ENCODE measurements at regions not wholly inside any gene's neighbourhood (a gene's known extent, or its start where the extent isn't known, plus 50 kb on each side); places are given as distances from the start of the nearest gene placed in this dataset.

- WGBS, 2 donors (ENCODE audit: extremely low coverage in 2 of 2, insufficient read length in 2 of 2, insufficient replicate concordance in 1 of 2), result no CpG with 5 or more reads among the region's 4 CpGs
Observed at GRCh38 chr20:6311841-6312655, 189.2 kb upstream of the FERMT1 start.

GRCh38 chr20:6311097-6311496 is 188.3 kb upstream of the FERMT1 start:
- no CpG with 5 or more reads among the region's 1 CpG for WGBS, 2 donors (ENCODE audit: extremely low coverage in 2 of 2, insufficient read length in 2 of 2, insufficient replicate concordance in 1 of 2)
- Histone ChIP-seq H2BK5ac (ENCODE audit: low read length) (no peak overlapping the region), H4K91ac (ENCODE audit: low read depth, low read length, poor library complexity) (no peak overlapping the region), H3K14ac (ENCODE audit: low read length) (no peak overlapping the region), H3K18ac (ENCODE audit: low read length) (no peak overlapping the region), H3K27me3 (ENCODE audit: control insufficient read depth in 3 of 3, insufficient read depth in 3 of 3, low read depth in 1 of 3, low read length in 3 of 3) (no peaks in the 10 kb centered on the region), H2BK120ac (ENCODE audit: low read depth, low read length) (no peak overlapping the region), H4K8ac (ENCODE audit: low read depth, low read length) (no peak overlapping the region), H3K79me1 (ENCODE audit: low read depth, low read length) (no peaks in the 10 kb centered on the region), H2AK5ac (ENCODE audit: low read depth, low read length) (no peak overlapping the region), H3K4me1 (ENCODE audit: control insufficient read depth in 2 of 2, insufficient read depth in 1 of 2, low read depth in 1 of 2, low read length in 2 of 2) (no peaks in the 10 kb centered on the region), H3K4me3 (ENCODE audit: low read length in 2 of 2) (no peak overlapping the region), H2AFZ (ENCODE audit: low read length) (no peak overlapping the region), H3K4ac (ENCODE audit: low read length) (no peak overlapping the region), H2BK12ac (ENCODE audit: low read length) (no peak overlapping the region), H3K36me3 (replicated peaks in 1 of 2; ENCODE audit: control insufficient read depth in 2 of 2, insufficient read depth in 2 of 2, low read length in 2 of 2) (no peaks in the 10 kb centered on the region), H3K4me2 (ENCODE audit: insufficient read depth, low read length, poor library complexity, severe bottlenecking) (no peak overlapping the region), H3K23ac (ENCODE audit: low read depth, low read length, poor library complexity) (no peak overlapping the region), H3K9me3 (replicated peaks in 1 of 2; ENCODE audit: control insufficient read depth in 2 of 2, insufficient read depth in 1 of 2, low read depth in 1 of 2, low read length in 2 of 2) (peaks cover 0 to 1% of the 10 kb centered on the region in 2 donors), H3K27ac (replicated peaks; ENCODE audit: low read length) (no peak overlapping the region), H3K9ac (ENCODE audit: low read depth, low read length, poor library complexity) (no peak overlapping the region), H2BK15ac (ENCODE audit: low read length) (no peak overlapping the region)
- no peak for DNase-seq (ENCODE audit: low spot score)

More at GRCh38 chr20:6311841-6312655, 189.2 kb upstream of the FERMT1 start:
- Histone ChIP-seq H2BK12ac (ENCODE audit: low read length) (no peak overlapping the region), H2BK120ac (ENCODE audit: low read depth, low read length) (no peak overlapping the region), H3K4me3 (ENCODE audit: low read length in 2 of 2) (no peak overlapping the region), H3K79me1 (ENCODE audit: low read depth, low read length) (no peaks in the 10 kb centered on the region), H3K4me1 (ENCODE audit: control insufficient read depth in 2 of 2, insufficient read depth in 1 of 2, low read depth in 1 of 2, low read length in 2 of 2) (no peaks in the 10 kb centered on the region), H3K23ac (ENCODE audit: low read depth, low read length, poor library complexity) (no peak overlapping the region), H2AFZ (ENCODE audit: low read length) (no peak overlapping the region), H3K14ac (ENCODE audit: low read length) (no peak overlapping the region), H3K18ac (ENCODE audit: low read length) (peak overlapping the region; percentile 42), H4K91ac (ENCODE audit: low read depth, low read length, poor library complexity) (no peak overlapping the region), H3K4me2 (ENCODE audit: insufficient read depth, low read length, poor library complexity, severe bottlenecking) (no peak overlapping the region), H2BK15ac (ENCODE audit: low read length) (no peak overlapping the region), H3K36me3 (replicated peaks in 1 of 2; ENCODE audit: control insufficient read depth in 2 of 2, insufficient read depth in 2 of 2, low read length in 2 of 2) (no peaks in the 10 kb centered on the region), H3K27ac (replicated peaks; ENCODE audit: low read length) (no peak overlapping the region), H4K8ac (ENCODE audit: low read depth, low read length) (no peak overlapping the region), H3K27me3 (ENCODE audit: control insufficient read depth in 3 of 3, insufficient read depth in 3 of 3, low read depth in 1 of 3, low read length in 3 of 3) (no peaks in the 10 kb centered on the region), H3K4ac (ENCODE audit: low read length) (no peak overlapping the region), H3K9me3 (replicated peaks in 1 of 2; ENCODE audit: control insufficient read depth in 2 of 2, insufficient read depth in 1 of 2, low read depth in 1 of 2, low read length in 2 of 2) (peaks cover 0 to 1% of the 10 kb centered on the region in 2 donors), H2AK5ac (ENCODE audit: low read depth, low read length) (no peak overlapping the region), H2BK5ac (ENCODE audit: low read length) (no peak overlapping the region), H3K9ac (ENCODE audit: low read depth, low read length, poor library complexity) (no peak overlapping the region)
- no peak for DNase-seq (ENCODE audit: low spot score)

- Histone ChIP-seq H2AK5ac (ENCODE audit: low read depth, low read length) (no peak overlapping the region), H3K18ac (ENCODE audit: low read length) (no peak overlapping the region), H3K4ac (ENCODE audit: low read length) (no peak overlapping the region), H3K23ac (ENCODE audit: low read depth, low read length, poor library complexity) (no peak overlapping the region), H3K27me3 (ENCODE audit: control insufficient read depth in 3 of 3, insufficient read depth in 3 of 3, low read depth in 1 of 3, low read length in 3 of 3) (no peaks in the 10 kb centered on the region), H3K4me2 (ENCODE audit: insufficient read depth, low read length, poor library complexity, severe bottlenecking) (no peak overlapping the region), H3K4me3 (ENCODE audit: low read length in 2 of 2) (no peak overlapping the region), H4K8ac (ENCODE audit: low read depth, low read length) (no peak overlapping the region), H2AFZ (ENCODE audit: low read length) (no peak overlapping the region), H2BK15ac (ENCODE audit: low read length) (no peak overlapping the region), H3K9me3 (replicated peaks in 1 of 2; ENCODE audit: control insufficient read depth in 2 of 2, insufficient read depth in 1 of 2, low read depth in 1 of 2, low read length in 2 of 2) (peaks cover 0 to 1% of the 10 kb centered on the region in 2 donors), H2BK12ac (ENCODE audit: low read length) (no peak overlapping the region), H4K91ac (ENCODE audit: low read depth, low read length, poor library complexity) (no peak overlapping the region), H3K4me1 (ENCODE audit: control insufficient read depth in 2 of 2, insufficient read depth in 1 of 2, low read depth in 1 of 2, low read length in 2 of 2) (no peaks in the 10 kb centered on the region), H3K14ac (ENCODE audit: low read length) (no peak overlapping the region), H3K27ac (replicated peaks; ENCODE audit: low read length) (no peak overlapping the region), H3K79me1 (ENCODE audit: low read depth, low read length) (no peaks in the 10 kb centered on the region), H3K9ac (ENCODE audit: low read depth, low read length, poor library complexity) (no peak overlapping the region), H3K36me3 (replicated peaks in 1 of 2; ENCODE audit: control insufficient read depth in 2 of 2, insufficient read depth in 2 of 2, low read length in 2 of 2) (no peaks in the 10 kb centered on the region), H2BK120ac (ENCODE audit: low read depth, low read length) (no peak overlapping the region), H2BK5ac (ENCODE audit: low read length) (no peak overlapping the region)
- no peak for DNase-seq (ENCODE audit: low spot score)
Observed at GRCh38 chr20:6305536-6305935, 182.7 kb upstream of the FERMT1 start.

GRCh38 chr20:6302041-6302440 is 179.2 kb upstream of the FERMT1 start:
- Histone ChIP-seq H3K14ac (ENCODE audit: low read length) (no peak overlapping the region), H2AFZ (ENCODE audit: low read length) (no peak overlapping the region), H3K4ac (ENCODE audit: low read length) (no peak overlapping the region), H3K23ac (ENCODE audit: low read depth, low read length, poor library complexity) (no peak overlapping the region), H3K18ac (ENCODE audit: low read length) (no peak overlapping the region), H3K79me1 (ENCODE audit: low read depth, low read length) (no peaks in the 10 kb centered on the region), H2BK15ac (ENCODE audit: low read length) (no peak overlapping the region), H2BK120ac (ENCODE audit: low read depth, low read length) (no peak overlapping the region), H2BK12ac (ENCODE audit: low read length) (no peak overlapping the region), H4K8ac (ENCODE audit: low read depth, low read length) (no peak overlapping the region), H3K4me3 (ENCODE audit: low read length in 2 of 2) (no peak overlapping the region), H3K4me1 (ENCODE audit: control insufficient read depth in 2 of 2, insufficient read depth in 1 of 2, low read depth in 1 of 2, low read length in 2 of 2) (no peaks in the 10 kb centered on the region), H3K27me3 (ENCODE audit: control insufficient read depth in 3 of 3, insufficient read depth in 3 of 3, low read depth in 1 of 3, low read length in 3 of 3) (no peaks in the 10 kb centered on the region), H3K36me3 (replicated peaks in 1 of 2; ENCODE audit: control insufficient read depth in 2 of 2, insufficient read depth in 2 of 2, low read length in 2 of 2) (no peaks in the 10 kb centered on the region), H3K9me3 (replicated peaks in 1 of 2; ENCODE audit: control insufficient read depth in 2 of 2, insufficient read depth in 1 of 2, low read depth in 1 of 2, low read length in 2 of 2) (no peaks in the 10 kb centered on the region), H2AK5ac (ENCODE audit: low read depth, low read length) (no peak overlapping the region), H3K4me2 (ENCODE audit: insufficient read depth, low read length, poor library complexity, severe bottlenecking) (no peak overlapping the region), H4K91ac (ENCODE audit: low read depth, low read length, poor library complexity) (no peak overlapping the region), H2BK5ac (ENCODE audit: low read length) (no peak overlapping the region), H3K27ac (replicated peaks; ENCODE audit: low read length) (no peak overlapping the region), H3K9ac (ENCODE audit: low read depth, low read length, poor library complexity) (no peak overlapping the region)
- WGBS, 2 donors (ENCODE audit: extremely low coverage in 2 of 2, insufficient read length in 2 of 2, insufficient replicate concordance in 1 of 2), result no CpG with 5 or more reads among the region's 3 CpGs
- DNase-seq (ENCODE audit: low spot score), result no peak
